KMS-11 (cell line): ENCODE measurements at regions not wholly inside any gene's neighbourhood (a gene's known extent, or its start where the extent isn't known, plus 50 kb on each side); places are given as distances from the start of the nearest gene placed in this dataset.
"Not testable (repeated sequence)": the region's sequence is repeated elsewhere in the genome, so short reads cannot be mapped to it uniquely, and the experiment has no call there.

Source experiments
- H2AFZ ChIP-seq: fragments of 200-600 bp; sonication (generic); 2 replicates; pipeline ENCODE4 v1.6.1; 2016; ENCODE audit warnings: antibody characterized with exemption, mixed run types, low read depth
- H3K27ac ChIP-seq: fragments of 200-600 bp; sonication (generic); 2 replicates; pipeline ENCODE4 v1.6.1; 2016; ENCODE audit warnings: mild to moderate bottlenecking, mixed run types
- H3K27me3 ChIP-seq: fragments of 200-600 bp; sonication (generic); 2 replicates; pipeline ENCODE4 v1.6.1; 2017; ENCODE audit warnings: mild to moderate bottlenecking, low read depth, mixed run types, moderate library complexity; ENCODE audit not compliant: insufficient read depth
- H3K36me3 ChIP-seq: fragments of 200-600 bp; sonication (generic); 2 replicates; pipeline ENCODE4 v1.6.1; 2017; ENCODE audit warnings: mild to moderate bottlenecking, mixed run types; ENCODE audit not compliant: insufficient read depth
- H3K4me1 ChIP-seq: fragments of 200-600 bp; sonication (generic); 2 replicates; pipeline ENCODE4 v1.6.1; 2016; ENCODE audit warnings: mild to moderate bottlenecking, low read depth, mixed run types; ENCODE audit not compliant: poor library complexity, severe bottlenecking
- H3K4me2 ChIP-seq: fragments of 200-600 bp; sonication (generic); 2 replicates; pipeline ENCODE4 v1.7.0; 2016; ENCODE audit warnings: mild to moderate bottlenecking, mixed run types
- H3K4me3 ChIP-seq: fragments of 200-600 bp; sonication (generic); IDR thresholded peaks from 2 replicates; pipeline ENCODE4 v1.6.1; 2017; ENCODE audit warnings: low read depth, low read length, mixed read lengths; ENCODE audit not compliant: insufficient read depth
- H3K79me2 ChIP-seq: fragments of 200-600 bp; sonication (generic); 2 replicates; pipeline ENCODE4 v1.6.1; 2016; ENCODE audit warnings: low read depth, mixed run types; ENCODE audit not compliant: insufficient read depth
- H3K9ac ChIP-seq: fragments of 200-600 bp; sonication (generic); 2 replicates; pipeline ENCODE4 v1.6.1; 2016; ENCODE audit warnings: mild to moderate bottlenecking, mixed run types
- H4K20me1 ChIP-seq: fragments of 200-600 bp; sonication (generic); 2 replicates; pipeline ENCODE4 v1.6.1; 2016; ENCODE audit warnings: mild to moderate bottlenecking, mixed run types; ENCODE audit not compliant: insufficient read depth
- TF ChIP-seq, protein P1 (sequence below): fragments of 200-600 bp; sonication (generic); conservative IDR thresholded peaks from 2 replicates; pipeline ENCODE4 v1.6.1; 2017; ENCODE audit warnings: low read depth, mild to moderate bottlenecking, antibody characterized with exemption, low read length, moderate library complexity, mixed read lengths

DNA sequence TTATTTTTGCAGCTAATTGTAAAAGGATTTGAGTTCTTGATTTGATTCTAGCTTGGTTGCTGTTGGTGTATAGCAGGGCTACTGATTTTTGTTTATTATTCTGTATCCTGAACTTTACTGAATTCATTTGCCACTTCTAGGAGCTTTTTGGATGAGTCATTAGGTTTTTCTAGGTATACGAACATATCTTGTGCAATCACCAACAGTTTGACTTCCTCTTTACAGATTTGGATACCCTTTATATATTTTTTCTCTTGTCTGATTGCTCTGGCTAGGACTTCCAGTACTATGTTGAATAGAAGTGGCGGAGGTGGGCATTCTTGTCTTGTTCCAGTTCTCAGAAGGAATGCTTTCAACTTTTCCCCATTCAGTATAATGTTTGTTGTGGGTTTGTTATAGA is 210.8 kb downstream of the FGF10 start:
- no peaks in the 10 kb centered on the region for H3K79me2 ChIP-seq
- H3K27me3 ChIP-seq = no peaks in the 10 kb centered on the region
- no peak overlapping the region for H3K27ac ChIP-seq
- no peak overlapping the region for H2AFZ ChIP-seq
- H3K36me3 ChIP-seq = no peaks in the 10 kb centered on the region
- H3K4me3 ChIP-seq = no peak overlapping the region
- H4K20me1 ChIP-seq = no peaks in the 10 kb centered on the region
- TF ChIP-seq, protein P1, sequence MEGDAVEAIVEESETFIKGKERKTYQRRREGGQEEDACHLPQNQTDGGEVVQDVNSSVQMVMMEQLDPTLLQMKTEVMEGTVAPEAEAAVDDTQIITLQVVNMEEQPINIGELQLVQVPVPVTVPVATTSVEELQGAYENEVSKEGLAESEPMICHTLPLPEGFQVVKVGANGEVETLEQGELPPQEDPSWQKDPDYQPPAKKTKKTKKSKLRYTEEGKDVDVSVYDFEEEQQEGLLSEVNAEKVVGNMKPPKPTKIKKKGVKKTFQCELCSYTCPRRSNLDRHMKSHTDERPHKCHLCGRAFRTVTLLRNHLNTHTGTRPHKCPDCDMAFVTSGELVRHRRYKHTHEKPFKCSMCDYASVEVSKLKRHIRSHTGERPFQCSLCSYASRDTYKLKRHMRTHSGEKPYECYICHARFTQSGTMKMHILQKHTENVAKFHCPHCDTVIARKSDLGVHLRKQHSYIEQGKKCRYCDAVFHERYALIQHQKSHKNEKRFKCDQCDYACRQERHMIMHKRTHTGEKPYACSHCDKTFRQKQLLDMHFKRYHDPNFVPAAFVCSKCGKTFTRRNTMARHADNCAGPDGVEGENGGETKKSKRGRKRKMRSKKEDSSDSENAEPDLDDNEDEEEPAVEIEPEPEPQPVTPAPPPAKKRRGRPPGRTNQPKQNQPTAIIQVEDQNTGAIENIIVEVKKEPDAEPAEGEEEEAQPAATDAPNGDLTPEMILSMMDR = no peak
- H3K4me1 ChIP-seq = no peaks in the 10 kb centered on the region
- no peak overlapping the region for H3K4me2 ChIP-seq
- H3K9ac ChIP-seq = no peak overlapping the region

DNA sequence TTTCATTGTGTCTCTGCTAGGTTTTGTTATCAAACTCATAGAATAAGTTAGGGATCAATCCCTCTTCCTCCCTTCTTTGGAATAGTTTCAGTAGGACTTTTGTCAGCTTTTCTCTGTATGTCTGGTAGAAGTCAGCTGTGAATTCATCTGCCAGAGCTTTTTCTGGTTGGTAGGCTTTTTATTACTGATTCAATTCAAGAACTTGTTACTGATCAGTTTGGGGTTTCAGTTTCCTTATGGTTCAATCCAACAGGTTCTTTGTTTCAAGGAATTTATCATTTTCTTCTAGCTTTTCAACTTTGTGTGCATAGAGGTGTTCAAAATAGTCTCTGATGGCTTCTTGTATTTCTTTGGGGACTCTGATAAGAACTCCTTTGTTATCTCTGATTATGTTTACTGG is 221.7 kb downstream of the FGF10 start:
- Histone ChIP-seq H3K36me3 (no peaks in the 10 kb centered on the region), H3K4me3 (no peak overlapping the region), H3K4me2 (no peak overlapping the region), H4K20me1 (no peaks in the 10 kb centered on the region), H3K79me2 (no peaks in the 10 kb centered on the region), H3K27ac (no peak overlapping the region), H3K27me3 (no peaks in the 10 kb centered on the region), H3K9ac (no peak overlapping the region), H2AFZ (no peak overlapping the region), H3K4me1 (no peaks in the 10 kb centered on the region)
- TF ChIP-seq, protein P1 = no peak

DNA sequence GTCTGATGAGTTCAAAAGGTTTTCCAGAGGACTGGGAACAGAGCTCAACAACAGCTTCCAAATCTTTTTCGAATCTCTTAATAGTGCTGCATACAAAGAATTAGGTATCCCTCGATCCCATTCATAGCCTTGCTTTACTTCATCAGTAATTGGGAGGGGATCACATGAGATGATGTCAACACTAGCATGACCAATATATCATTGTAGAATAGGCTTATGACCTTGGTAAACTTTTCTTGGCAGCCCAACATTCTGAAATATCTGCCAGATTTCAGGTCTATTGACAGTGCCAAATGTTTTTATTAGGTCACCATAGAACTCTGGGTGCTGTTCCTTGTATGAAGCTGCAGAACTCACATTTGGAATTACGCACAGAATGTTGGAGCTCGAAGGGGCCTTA is 228.9 kb downstream of the FGF10 start:
- Histone ChIP-seq H3K9ac (no peak overlapping the region), H3K4me2 (no peak overlapping the region), H3K36me3 (no peaks in the 10 kb centered on the region), H3K4me3 (no peak overlapping the region), H3K79me2 (no peaks in the 10 kb centered on the region), H4K20me1 (no peaks in the 10 kb centered on the region), H2AFZ (no peak overlapping the region), H3K27ac (no peak overlapping the region), H3K27me3 (no peaks in the 10 kb centered on the region), H3K4me1 (no peaks in the 10 kb centered on the region)
- TF ChIP-seq, protein P1 = no peak

GRCh38 chr5:44150075-44150723 is 239.0 kb downstream of the FGF10 start:
- TF ChIP-seq, protein P1 = no peak
- no peak overlapping the region for H2AFZ ChIP-seq

GRCh38 chr5:44117947-44118346 is 271.3 kb downstream of the FGF10 start:
- not testable (repeated sequence) for H2AFZ ChIP-seq, H3K9ac ChIP-seq, H3K4me1 ChIP-seq, H3K79me2 ChIP-seq, H3K27ac ChIP-seq, H4K20me1 ChIP-seq, H3K27me3 ChIP-seq, H3K36me3 ChIP-seq, H3K4me2 ChIP-seq, H3K4me3 ChIP-seq

More at GRCh38 chr5:44150075-44150723, 239.0 kb downstream of the FGF10 start:
- no peak overlapping the region for H3K4me3 ChIP-seq
- H3K4me1 ChIP-seq = no peaks in the 10 kb centered on the region
- no peaks in the 10 kb centered on the region for H3K27me3 ChIP-seq
- H4K20me1 ChIP-seq = no peaks in the 10 kb centered on the region
- no peak overlapping the region for H3K9ac ChIP-seq
- no peak overlapping the region for H3K27ac ChIP-seq
- no peaks in the 10 kb centered on the region for H3K79me2 ChIP-seq
- no peak overlapping the region for H3K4me2 ChIP-seq
- no peaks in the 10 kb centered on the region for H3K36me3 ChIP-seq

DNA sequence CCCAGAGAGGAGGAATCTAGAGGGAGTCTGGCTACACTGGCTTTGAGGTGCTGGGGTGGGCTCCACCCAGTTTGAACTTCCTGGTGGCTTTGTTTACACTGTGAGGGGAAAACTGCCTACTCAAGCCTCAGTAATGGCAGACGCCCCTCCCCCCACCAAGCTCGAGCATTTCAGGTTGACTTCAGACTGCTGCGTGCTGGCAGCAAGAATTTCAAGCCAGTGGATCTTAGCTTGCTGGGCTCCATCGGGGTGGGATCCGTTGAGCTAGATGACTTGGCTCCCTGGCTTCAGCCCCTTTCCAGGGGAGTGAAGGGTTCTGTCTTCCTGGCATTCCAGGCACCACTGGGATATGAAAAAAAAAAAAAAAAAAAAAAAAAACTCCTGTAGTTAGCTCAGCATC is 281.0 kb downstream of the FGF10 start:
- H3K4me1 ChIP-seq, H3K27ac ChIP-seq, H3K4me3 ChIP-seq, H3K4me2 ChIP-seq, H2AFZ ChIP-seq, H3K79me2 ChIP-seq, H3K36me3 ChIP-seq, H4K20me1 ChIP-seq, H3K27me3 ChIP-seq, H3K9ac ChIP-seq: not testable (repeated sequence)
